GM12873 (cell line): ENCODE measurements at regions not wholly inside any gene's neighbourhood (a gene's known extent, or its start where the extent isn't known, plus 50 kb on each side); places are given as distances from the start of the nearest gene placed in this dataset.
A peak's percentile ranks its signal among the peaks of the same experiment; 100 is the strongest.

Experiments used
- TF ChIP-seq, protein P1 (sequence below): IDR thresholded peaks from 2 replicates; pipeline ENCODE4 v1.5.1; 2012; ENCODE audit warnings: low read depth, mild to moderate bottlenecking, moderate library complexity, low read length, control low read depth; ENCODE audit not compliant: insufficient read depth; ENCODE audit errors: missing control alignments

DNA sequence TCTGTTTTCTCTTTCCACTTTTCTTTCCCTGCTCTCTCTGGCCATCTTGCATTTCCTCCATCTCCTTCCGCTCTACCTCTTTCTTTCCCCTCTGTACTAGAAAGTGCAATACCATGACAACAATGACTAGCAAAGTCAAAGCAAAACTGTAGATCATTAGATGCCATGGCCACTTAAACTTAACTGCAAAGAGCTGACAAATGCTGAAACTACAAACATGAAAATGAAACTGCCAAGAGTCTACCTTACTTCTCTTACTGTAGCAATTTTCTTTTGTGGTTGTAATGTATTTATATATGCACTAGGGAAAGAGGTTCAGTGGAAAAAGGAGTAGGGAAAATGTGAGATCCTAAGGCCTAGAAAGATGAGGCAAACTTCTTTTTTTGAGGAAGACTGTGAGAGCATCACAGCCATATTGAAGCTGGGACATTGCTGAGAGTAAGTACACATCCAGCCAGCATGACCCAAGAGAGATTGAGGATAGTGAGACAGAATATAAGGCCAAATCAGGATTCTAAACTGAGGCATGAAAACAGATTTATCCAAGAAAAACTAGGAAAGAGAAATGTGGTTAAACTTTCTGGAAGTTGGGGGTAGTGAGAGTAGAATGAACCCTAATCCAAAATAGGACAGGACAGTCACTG, 276.6 kb upstream of the NAV3 start:
- TF ChIP-seq, protein P1, sequence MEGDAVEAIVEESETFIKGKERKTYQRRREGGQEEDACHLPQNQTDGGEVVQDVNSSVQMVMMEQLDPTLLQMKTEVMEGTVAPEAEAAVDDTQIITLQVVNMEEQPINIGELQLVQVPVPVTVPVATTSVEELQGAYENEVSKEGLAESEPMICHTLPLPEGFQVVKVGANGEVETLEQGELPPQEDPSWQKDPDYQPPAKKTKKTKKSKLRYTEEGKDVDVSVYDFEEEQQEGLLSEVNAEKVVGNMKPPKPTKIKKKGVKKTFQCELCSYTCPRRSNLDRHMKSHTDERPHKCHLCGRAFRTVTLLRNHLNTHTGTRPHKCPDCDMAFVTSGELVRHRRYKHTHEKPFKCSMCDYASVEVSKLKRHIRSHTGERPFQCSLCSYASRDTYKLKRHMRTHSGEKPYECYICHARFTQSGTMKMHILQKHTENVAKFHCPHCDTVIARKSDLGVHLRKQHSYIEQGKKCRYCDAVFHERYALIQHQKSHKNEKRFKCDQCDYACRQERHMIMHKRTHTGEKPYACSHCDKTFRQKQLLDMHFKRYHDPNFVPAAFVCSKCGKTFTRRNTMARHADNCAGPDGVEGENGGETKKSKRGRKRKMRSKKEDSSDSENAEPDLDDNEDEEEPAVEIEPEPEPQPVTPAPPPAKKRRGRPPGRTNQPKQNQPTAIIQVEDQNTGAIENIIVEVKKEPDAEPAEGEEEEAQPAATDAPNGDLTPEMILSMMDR = no peak

DNA sequence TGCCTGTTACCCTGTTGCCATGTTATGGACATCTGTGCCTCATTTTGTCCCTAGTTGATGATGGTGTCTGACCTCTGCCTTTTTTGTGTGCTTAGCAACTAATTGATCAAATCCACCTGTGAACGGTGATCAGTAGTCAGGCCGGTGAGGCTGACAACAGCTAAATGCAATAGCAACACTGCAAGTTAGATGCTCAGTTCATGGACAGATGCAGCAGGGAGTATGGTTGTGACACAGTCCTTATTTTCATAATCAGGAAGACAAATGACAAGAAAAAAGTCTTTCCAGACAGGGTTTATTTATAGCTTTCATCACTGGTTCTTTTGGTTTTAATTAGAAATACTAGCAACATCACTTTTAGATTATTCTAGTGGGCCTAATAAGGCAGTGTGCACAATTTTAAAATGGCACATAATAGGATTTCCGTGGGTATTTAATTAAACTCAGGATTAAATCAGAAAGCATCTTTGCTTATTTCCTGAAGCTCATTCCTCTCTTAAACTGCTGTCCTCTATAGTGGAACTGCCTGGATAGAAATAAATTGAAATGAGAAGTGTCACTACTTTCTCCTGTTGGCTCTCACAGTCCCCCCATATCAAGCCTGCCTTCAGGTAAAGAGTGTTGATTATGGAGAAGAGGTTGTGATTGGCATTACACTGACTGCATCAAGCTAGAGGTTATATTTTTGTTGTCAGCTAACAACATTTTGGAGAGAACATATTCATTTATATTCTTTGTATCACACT, 281.1 kb upstream of the NAV3 start:
- TF ChIP-seq, protein P1 = no peak

GRCh38 chr12:77548797-77549196, 281.9 kb upstream of the NAV3 start:
- TF ChIP-seq, protein P1 = no peak

DNA sequence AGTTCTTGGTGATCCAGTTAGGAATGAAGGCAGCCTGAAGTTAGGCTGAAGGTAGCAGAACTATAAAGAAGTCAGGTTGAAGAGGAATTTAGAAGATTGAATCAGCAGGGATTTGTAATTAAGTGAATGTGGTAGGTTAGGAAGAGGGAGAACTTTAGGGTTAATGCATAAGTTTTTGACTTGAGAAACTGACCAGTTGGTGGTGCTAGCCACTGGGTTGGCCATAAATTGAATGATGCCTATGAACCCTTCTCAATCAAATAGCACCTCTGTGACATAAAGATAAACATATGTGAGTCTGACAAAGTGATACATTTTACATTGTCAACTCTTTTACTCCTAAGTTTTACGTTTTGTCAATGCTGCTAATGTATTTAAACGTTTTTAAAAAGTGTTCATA, 290.6 kb upstream of the NAV3 start:
- TF ChIP-seq, protein P1 = peak; percentile 26

- TF ChIP-seq, protein P1 = no peak
These were observed 293.0 kb upstream of the NAV3 start for GRCh38 chr12:77537663-77538062.

DNA sequence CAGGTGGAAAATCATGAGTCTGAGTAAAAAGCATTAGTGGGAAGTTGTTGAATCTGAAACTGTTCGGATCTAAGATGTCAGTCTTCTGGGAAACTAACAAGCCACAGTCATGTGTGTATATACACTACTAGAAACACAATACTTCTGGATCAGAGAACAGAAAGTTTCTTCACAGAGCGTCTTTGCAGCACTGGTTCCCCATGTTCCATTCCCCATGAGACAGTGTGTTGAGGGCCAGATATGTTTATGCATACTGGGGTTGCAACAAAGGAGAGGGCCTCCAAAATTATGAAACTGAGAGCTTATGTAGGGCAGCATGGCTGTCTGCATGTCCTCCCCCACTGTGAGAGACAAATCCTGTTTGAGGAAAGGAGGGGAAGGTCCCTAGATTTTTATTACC, 295.0 kb upstream of the NAV3 start:
- TF ChIP-seq, protein P1 = no peak

DNA sequence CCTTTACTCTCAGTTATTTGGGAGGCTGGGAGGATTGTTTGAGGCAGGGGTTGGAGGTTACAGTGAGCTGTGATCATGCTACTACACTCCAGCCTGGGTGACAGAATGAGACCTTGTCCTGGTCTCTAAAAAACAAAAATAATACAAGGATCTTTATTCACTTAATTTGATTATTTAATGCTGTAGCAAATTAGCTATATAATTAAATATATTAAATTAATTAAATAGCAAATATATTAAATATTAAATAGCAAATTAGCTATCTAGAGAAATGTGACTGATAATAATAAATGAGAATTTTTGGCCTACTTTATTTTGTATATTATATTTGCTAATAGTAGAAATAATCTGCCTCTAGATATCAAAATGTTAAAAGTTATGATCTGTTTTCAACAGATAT, 298.8 kb upstream of the NAV3 start:
- TF ChIP-seq, protein P1 = no peak
